HCT116 (cell line): ENCODE measurements at regions not wholly inside any gene's neighbourhood (a gene's known extent, or its start where the extent isn't known, plus 50 kb on each side); places are given as distances from the start of the nearest gene placed in this dataset.

Experiments used
- ATAC-seq: fragments of 200-7000 bp; cut with Tn5 transposase; 2 replicates; pipeline ENCODE4 v1.9.1; 2020; ENCODE audit warnings: mild to moderate bottlenecking, moderate library complexity
- BruUV-seq: library from RNA; stranded (reverse); fragments of 400-500 nt; replicated peaks from 2 replicates; lab custom pipeline; 2021; lab: Mats Ljungman, UMichigan
- CTCF ChIA-PET: fragments of 300-600 bp; sonication (Branson Sonifier 250); formaldehyde crosslinking; loops from one replicate; lab custom pipeline; 2021; ENCODE audit warnings: antibody characterized with exemption; lab: Charles Lee
- POLR2A ChIA-PET: fragments of 300-600, 350-600 bp; sonication (Branson Sonifier 250); formaldehyde crosslinking; loops from one replicate; lab custom pipeline; 2021; ENCODE audit warnings: antibody characterized with exemption; lab: Charles Lee
- RAD21 ChIA-PET, 2 experiments: fragments of 300-600 bp; sonication (Branson Sonifier 250); formaldehyde crosslinking; loops; one replicate each; lab custom pipeline; 2023; ENCODE audit warnings: low total read pairs in 2 of 2; ENCODE audit not compliant: uncharacterized antibody in 2 of 2, unreplicated experiment in 2 of 2, low non-redundant PET in 1 of 2; lab: Charles Lee
- DNase-seq: peaks from one replicate; pipeline ENCODE4 v3.0.0-alpha.2; 2010; ENCODE audit warnings: low read depth, low spot score
- H2AFZ ChIP-seq: fragments of 200-600 bp; shearing (Covaris generic), sonication (generic); 2 replicates; pipeline ENCODE4 v1.6.1; 2017; ENCODE audit warnings: low read depth, mixed run types, mixed read lengths, antibody characterized with exemption, low read length; ENCODE audit not compliant: poor library complexity, severe bottlenecking
- H3K27ac ChIP-seq: 2 replicates; pipeline ENCODE4 v1.5.1; 2012; ENCODE audit warnings: low read depth, low read length
- H3K27me3 ChIP-seq: fragments of 200-600 bp; sonication (generic); 2 replicates; pipeline ENCODE4 v1.6.1; 2016; ENCODE audit warnings: mixed run types, low read length, mixed read lengths; ENCODE audit not compliant: insufficient read depth
- H3K36me3 ChIP-seq, 2 experiments: fragments of 200-500 bp in 1 of 2; fragments of 200-600 bp in 1 of 2; sonication (Bioruptor generic) in 1 of 2; sonication (generic) in 1 of 2; 2 replicates each; pipeline versions ENCODE4 v1.5.1 to v1.6.1; 2014 to 2016; ENCODE audit warnings: low read length in 2 of 2, inconsistent platforms in 1 of 2, mixed read lengths in 1 of 2, mixed run types in 1 of 2; ENCODE audit not compliant: insufficient read depth in 2 of 2, control insufficient read depth in 1 of 2
- H3K4me1 ChIP-seq, 2 experiments: fragments of 200-600 bp in 1 of 2; sonication (generic) in 1 of 2; 2 replicates each; pipeline versions ENCODE4 v1.5.1 to v1.6.1; 2012 to 2017; ENCODE audit warnings: low read length in 2 of 2, inconsistent platforms in 1 of 2, mild to moderate bottlenecking in 1 of 2, mixed read lengths in 1 of 2, mixed run types in 1 of 2, moderate library complexity in 1 of 2; ENCODE audit not compliant: insufficient read depth in 2 of 2, control insufficient read depth in 1 of 2
- H3K4me2 ChIP-seq: fragments of 200-600 bp; sonication (generic); 2 replicates; pipeline ENCODE4 v1.6.1; 2017; ENCODE audit warnings: mixed run types, low read length, mixed read lengths
- H3K4me3 ChIP-seq, 2 experiments: fragments of 200-600 bp in 1 of 2; sonication (generic) in 1 of 2; replicated peaks in 1 of 2; 2 replicates each; pipeline ENCODE4 v1.5.1; 2011 to 2016; ENCODE audit warnings: low read length in 2 of 2, control low read depth in 1 of 2, low read depth in 1 of 2, mild to moderate bottlenecking in 1 of 2, mixed read lengths in 1 of 2, mixed run types in 1 of 2
- H3K79me2 ChIP-seq: fragments of 200-600 bp; sonication (generic); 2 replicates; pipeline ENCODE4 v1.6.1; 2017; ENCODE audit warnings: mild to moderate bottlenecking, mixed run types, low read length, moderate library complexity, mixed read lengths; ENCODE audit not compliant: insufficient read depth
- H3K9ac ChIP-seq: fragments of 200-600 bp; sonication (generic); 2 replicates; pipeline ENCODE4 v1.6.1; 2016; ENCODE audit warnings: low read length, mixed read lengths
- H3K9me2 ChIP-seq: fragments of 200-600 bp; sonication (generic), shearing (Covaris generic); 2 replicates; pipeline ENCODE4 v1.6.1; 2017; ENCODE audit warnings: mixed run types, mild to moderate bottlenecking, moderate library complexity; ENCODE audit not compliant: insufficient read depth
- H3K9me3 ChIP-seq, 2 experiments: fragments of 200-500 bp in 1 of 2; fragments of 200-600 bp in 1 of 2; sonication (Bioruptor generic) in 1 of 2; sonication (generic) in 1 of 2; 2 replicates each; pipeline ENCODE4 v1.6.1; 2014 to 2017; ENCODE audit warnings: low read length in 2 of 2, mixed read lengths in 2 of 2, inconsistent platforms in 1 of 2, low read depth in 1 of 2, mild to moderate bottlenecking in 1 of 2, mixed run types in 1 of 2, moderate library complexity in 1 of 2; ENCODE audit not compliant: control insufficient read depth in 1 of 2, insufficient read depth in 1 of 2
- H4K20me1 ChIP-seq: fragments of 200-600 bp; sonication (generic), shearing (Covaris generic); 2 replicates; pipeline ENCODE4 v1.6.1; 2017; ENCODE audit warnings: mixed run types, mild to moderate bottlenecking, moderate library complexity; ENCODE audit not compliant: insufficient read depth
- EZH2phosphoT487 ChIP-seq: fragments of 200-600 bp; IDR thresholded peaks from 2 replicates; pipeline ENCODE4 v1.6.1; 2018; ENCODE audit warnings: antibody characterized with exemption, borderline replicate concordance
- POLR2AphosphoS5 ChIP-seq: IDR thresholded peaks from 2 replicates; pipeline ENCODE4 v1.6.1; 2011; ENCODE audit warnings: mild to moderate bottlenecking, low read depth, low read length, moderate library complexity
- RAD21 ChIP-seq: IDR thresholded peaks from 2 replicates; pipeline ENCODE4 v1.6.1; 2012; ENCODE audit warnings: low read depth, mild to moderate bottlenecking
- ZNF274 ChIP-seq: fragments of 200-500 bp; sonication (Bioruptor generic); IDR thresholded peaks from 2 replicates; pipeline ENCODE4 v1.6.1; 2014; ENCODE audit warnings: mild to moderate bottlenecking, low read depth, low read length, inconsistent platforms
- intact Hi-C: fragments of 100-400 bp; cut with micrococcal nuclease; formaldehyde crosslinking; loops from 2 replicates; pipeline ENCODE4 v1.10.0; 2022
- TF ChIP-seq, protein P1 (sequence below), 3 experiments: fragments of 200-600 bp in 1 of 3; sonication (generic) in 1 of 3; IDR thresholded peaks in 2 of 3; conservative IDR thresholded peaks in 1 of 3; 2 replicates each; pipeline ENCODE4 v1.5.1; 2012 to 2017; ENCODE audit warnings: low read depth in 2 of 3, low read length in 2 of 3, antibody characterized with exemption in 1 of 3, borderline replicate concordance in 1 of 3, control low read depth in 1 of 3, mild to moderate bottlenecking in 1 of 3, mixed read lengths in 1 of 3, mixed run types in 1 of 3, moderate library complexity in 1 of 3; ENCODE audit not compliant: insufficient read depth in 1 of 3

DNA sequence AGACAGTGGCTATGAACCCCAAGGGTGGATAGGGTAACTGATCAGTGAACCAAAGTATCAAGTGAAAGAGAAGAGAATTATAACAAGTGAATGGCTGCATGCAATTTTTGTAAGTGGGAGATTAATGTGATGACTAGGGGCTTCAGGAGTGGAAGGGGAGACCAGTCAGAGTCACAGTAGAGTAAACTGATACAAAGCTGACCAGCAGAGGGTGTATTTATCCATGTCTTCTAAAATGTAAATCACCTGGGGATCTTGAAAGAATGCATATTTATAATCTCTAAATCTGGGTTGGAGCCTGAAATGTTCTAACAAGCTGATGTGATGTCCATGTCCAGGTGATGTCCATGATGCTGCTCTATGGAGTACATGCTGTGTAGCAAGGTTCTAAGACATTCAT lies 1351.3 kb upstream of the CHAC2 start:
- H3K9ac ChIP-seq = no peak overlapping the region
- intact Hi-C loops = loop anchor here (1.0 to 5.0 kb wide), 3 partner anchors 541 to 786 kb away; no protein-coding TSS in a partner anchor
- H3K9me3 ChIP-seq = no peaks in the 10 kb centered on the region
- H3K27ac ChIP-seq = no peak overlapping the region
- H3K27me3 ChIP-seq = no peaks in the 10 kb centered on the region
- no TSS peak for BruUV-seq
- ATAC-seq (peak; percentile 73), DNase-seq (peak; percentile 8)
- H3K4me2 ChIP-seq = no peak overlapping the region
- no peak overlapping the region for H3K4me3 ChIP-seq
- no peaks in the 10 kb centered on the region for H3K9me2 ChIP-seq
- H3K79me2 ChIP-seq = no peaks in the 10 kb centered on the region
- H4K20me1 ChIP-seq = no peaks in the 10 kb centered on the region
- CTCF ChIA-PET = interaction anchor here (1.3 to 1.5 kb wide), 2 partner anchors 9 to 560 kb away, joined by 3 to 5 read pairs; no protein-coding TSS in a partner anchor
- no peaks in the 10 kb centered on the region for H3K4me1 ChIP-seq
- H2AFZ ChIP-seq = peak overlapping the region; percentile 44
- peak; percentile 63 for TF ChIP-seq RAD21
- no peak for TF ChIP-seq EZH2phosphoT487
- TF ChIP-seq, protein P1, sequence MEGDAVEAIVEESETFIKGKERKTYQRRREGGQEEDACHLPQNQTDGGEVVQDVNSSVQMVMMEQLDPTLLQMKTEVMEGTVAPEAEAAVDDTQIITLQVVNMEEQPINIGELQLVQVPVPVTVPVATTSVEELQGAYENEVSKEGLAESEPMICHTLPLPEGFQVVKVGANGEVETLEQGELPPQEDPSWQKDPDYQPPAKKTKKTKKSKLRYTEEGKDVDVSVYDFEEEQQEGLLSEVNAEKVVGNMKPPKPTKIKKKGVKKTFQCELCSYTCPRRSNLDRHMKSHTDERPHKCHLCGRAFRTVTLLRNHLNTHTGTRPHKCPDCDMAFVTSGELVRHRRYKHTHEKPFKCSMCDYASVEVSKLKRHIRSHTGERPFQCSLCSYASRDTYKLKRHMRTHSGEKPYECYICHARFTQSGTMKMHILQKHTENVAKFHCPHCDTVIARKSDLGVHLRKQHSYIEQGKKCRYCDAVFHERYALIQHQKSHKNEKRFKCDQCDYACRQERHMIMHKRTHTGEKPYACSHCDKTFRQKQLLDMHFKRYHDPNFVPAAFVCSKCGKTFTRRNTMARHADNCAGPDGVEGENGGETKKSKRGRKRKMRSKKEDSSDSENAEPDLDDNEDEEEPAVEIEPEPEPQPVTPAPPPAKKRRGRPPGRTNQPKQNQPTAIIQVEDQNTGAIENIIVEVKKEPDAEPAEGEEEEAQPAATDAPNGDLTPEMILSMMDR (IDR thresholded peaks at IDR 0.05 in 2 of 3, conservative IDR thresholded peaks at IDR 0.05 in 1 of 3; ENCODE audit: borderline replicate concordance in 1 of 3, insufficient read depth in 1 of 3, low read depth in 2 of 3, low read length in 2 of 3) = peak in 2 of 3 experiments; percentile 13 to 59; a peak in 4 of 6 replicates
- TF ChIP-seq POLR2AphosphoS5 = no peak
- TF ChIP-seq ZNF274 = no peak
- TF ChIP-seq, all 23 proteins: peak for 2
- H3K36me3 ChIP-seq = no peaks in the 10 kb centered on the region
- ChIA-PET POLR2A (no interaction called here), RAD21 (no interaction called here)
